COLO668 (cell line): ENCODE measurements at regions not wholly inside any gene's neighbourhood (a gene's known extent, or its start where the extent isn't known, plus 50 kb on each side); places are given as distances from the start of the nearest gene placed in this dataset.

Source experiments
- DNase-seq: peaks from one replicate; lab custom pipeline; 2025; ENCODE audit not compliant: unreplicated experiment; lab: John Stamatoyannopoulos, UW

- no peak for DNase-seq
Observed at GRCh38 chr4:162392946-162393345, 229.1 kb upstream of the FSTL5 start.

- no peak for DNase-seq
Observed at GRCh38 chr4:162366146-162366545, 202.3 kb upstream of the FSTL5 start.

DNA sequence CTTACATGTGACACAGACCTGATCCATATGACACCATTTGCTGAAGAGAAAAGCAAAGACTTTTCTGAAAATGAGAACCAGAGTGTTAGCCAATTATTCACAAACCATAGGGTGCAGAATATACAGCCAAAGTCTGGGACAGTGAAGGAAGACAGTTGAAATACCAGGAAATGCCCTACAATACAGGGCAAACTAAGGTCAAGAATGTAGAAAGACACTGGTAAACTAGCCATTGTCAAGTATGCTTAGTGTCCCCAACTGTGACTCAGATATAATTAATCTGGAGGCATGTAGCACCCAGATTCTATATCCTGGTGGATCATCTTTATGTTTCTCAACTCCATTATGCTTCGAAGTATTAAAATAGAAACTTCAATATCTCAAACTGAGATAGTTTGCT is 200.9 kb upstream of the FSTL5 start:
- no peak for DNase-seq

- no peak for DNase-seq
Observed at GRCh38 chr4:162360369-162361149, 196.8 kb upstream of the FSTL5 start.

DNA sequence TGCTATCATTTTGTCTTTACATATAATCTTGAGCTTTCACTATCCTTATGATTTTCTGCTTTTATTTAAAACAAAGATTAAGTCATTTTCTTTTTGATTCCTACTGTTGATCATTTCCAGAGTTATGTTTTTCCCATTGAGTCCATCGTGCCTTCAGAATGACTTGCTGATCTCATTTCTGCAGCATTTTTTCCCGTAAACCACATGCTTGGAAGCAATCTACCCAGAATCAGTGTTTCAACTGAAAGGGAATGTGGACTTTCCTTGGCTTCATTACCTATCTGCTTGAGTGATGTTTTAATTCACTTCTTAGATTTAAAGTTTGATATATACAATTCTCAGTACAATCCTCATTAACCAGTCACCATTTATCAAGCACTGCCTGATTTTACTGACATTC is 192.4 kb upstream of the FSTL5 start:
- DNase-seq = no peak

GRCh38 chr4:162352580-162353107 is 188.8 kb upstream of the FSTL5 start:
- no peak for DNase-seq

DNA sequence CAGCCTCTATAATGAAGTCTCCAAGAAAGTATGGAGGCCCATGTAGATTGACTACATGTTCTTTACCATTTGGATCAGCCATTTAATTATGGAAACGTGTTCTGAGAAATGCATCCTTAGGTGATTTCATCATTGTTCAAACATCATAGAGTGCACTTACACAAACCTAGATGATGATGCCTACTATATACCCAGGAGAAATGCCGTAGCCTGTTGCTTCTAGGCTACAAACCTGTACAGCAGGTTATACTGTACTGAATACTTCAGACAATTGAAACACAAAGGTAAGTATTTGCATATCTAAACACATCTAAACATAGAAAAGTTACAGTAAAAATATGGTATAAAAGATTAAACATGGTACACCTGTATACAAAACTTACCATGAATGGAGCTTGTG is 186.5 kb upstream of the FSTL5 start:
- DNase-seq = no peak

DNA sequence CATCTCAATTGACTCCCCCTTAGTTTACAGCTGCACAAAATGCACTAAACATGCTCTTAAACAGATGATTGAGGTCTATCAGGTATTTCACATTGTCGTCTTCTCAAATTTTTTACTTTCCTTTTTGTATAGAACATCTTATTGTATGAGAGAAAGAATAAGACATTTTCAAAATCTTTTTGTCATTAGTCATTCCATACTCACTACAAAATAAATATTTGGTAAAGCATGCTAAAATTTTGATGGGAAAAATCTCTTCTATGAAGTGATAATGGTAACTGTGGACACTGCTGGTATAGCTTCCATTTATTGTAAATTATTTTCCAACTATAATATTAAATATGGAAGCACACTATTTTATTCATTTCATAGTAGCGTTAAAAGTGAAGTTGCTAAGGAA is 185.6 kb upstream of the FSTL5 start:
- DNase-seq = no peak

DNA sequence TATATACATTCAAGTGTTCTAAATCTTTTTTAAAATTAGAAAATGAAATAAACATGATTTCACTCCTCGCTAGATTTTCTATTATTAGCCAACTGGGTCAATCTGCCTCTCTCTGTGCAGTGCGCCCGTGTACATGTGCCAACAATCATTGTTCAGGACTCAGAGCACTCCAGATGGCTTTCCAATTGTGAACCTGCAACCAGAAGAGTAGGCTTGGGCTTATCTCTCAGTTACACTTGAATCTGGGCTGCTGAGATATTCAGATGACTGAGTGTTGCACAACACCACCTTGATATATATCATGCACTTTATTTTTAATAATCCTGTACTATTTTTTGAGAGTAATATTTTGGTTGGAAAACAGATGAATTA is 184.0 kb upstream of the FSTL5 start:
- DNase-seq = no peak

- no peak for DNase-seq
Observed at GRCh38 chr4:162347156-162347841, 183.5 kb upstream of the FSTL5 start.

- no peak for DNase-seq
Observed at GRCh38 chr4:162343967-162344366, 180.2 kb upstream of the FSTL5 start.

DNA sequence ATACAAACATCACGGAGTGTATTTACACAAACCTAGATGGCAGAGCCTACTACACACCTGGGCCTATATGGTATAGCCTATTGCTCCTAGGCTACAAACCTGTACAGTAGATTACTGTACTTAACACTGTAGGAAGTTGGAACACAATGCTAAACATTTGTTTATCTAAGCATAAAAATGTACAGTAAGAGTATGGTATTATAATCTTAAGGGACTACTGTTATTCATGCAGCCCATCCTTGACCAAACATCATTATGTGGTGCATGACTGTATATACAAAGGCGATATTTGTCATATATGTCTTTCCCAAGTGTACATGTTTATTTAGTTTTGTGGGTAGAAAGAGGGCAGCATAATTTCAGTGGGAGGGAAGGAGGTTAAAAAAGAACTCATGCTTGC is 177.7 kb upstream of the FSTL5 start:
- DNase-seq = peak; percentile 18

GRCh38 chr4:162323919-162324318 is 160.1 kb upstream of the FSTL5 start:
- DNase-seq = no peak

DNA sequence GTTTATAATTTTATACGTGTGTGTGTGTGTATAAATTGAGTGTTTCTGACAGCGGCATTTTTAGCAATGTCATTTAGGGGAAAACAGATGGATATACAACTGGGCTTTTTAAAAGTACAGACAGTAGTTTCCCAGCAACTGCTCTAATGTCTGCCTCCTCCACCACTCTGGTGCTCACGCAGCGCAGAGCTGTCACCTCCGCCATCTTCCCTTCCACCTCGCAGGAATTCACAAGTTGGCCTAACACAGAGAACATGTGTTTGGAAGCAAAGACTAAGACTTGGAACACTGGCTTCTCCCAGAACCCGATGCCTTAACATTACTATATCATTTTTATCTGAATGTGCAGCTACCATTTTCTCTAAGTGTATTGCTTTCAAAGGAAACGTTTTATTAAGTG is 158.3 kb upstream of the FSTL5 start:
- DNase-seq = no peak

DNA sequence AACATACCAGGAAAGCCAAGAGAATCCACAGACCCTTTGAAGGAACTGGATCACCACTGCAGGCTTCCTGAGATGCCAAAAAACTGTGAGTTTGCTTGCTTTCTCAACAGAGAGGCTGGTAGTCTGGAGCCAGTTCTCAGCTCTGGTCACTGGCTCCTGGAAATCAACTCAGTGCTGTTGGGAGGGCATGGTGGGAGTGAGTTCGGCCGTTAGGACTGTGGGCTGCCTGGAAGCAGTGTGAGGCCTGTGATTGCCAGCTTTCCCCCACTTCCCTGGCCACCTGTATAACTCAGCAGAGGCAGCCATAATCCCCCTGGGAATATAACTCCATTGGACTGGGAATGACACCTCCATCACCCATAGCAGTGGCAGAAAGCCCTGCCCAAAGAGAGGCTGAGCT is 122.0 kb upstream of the FSTL5 start:
- no peak for DNase-seq

DNA sequence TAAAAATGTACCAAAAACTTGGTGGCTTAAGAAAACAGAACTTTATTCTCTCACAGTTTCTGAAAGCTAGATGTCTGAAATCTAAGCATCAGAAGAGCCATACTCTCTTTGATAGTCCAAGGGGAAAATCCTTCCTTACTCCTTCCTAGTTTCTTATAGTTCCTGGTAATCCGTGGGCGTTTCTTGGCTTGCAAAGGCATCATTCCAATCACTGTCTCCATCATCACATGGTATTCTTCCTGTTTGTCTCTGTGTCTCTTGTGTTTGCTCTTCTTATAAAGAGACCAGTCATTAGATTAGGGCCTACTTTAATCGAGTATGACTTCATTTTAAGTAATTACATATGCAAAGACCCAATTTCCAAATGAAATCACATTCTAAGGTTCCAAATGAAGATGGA is 118.9 kb upstream of the FSTL5 start:
- no peak for DNase-seq

- no peak for DNase-seq
Observed at GRCh38 chr4:162274354-162274753, 110.6 kb upstream of the FSTL5 start.

DNA sequence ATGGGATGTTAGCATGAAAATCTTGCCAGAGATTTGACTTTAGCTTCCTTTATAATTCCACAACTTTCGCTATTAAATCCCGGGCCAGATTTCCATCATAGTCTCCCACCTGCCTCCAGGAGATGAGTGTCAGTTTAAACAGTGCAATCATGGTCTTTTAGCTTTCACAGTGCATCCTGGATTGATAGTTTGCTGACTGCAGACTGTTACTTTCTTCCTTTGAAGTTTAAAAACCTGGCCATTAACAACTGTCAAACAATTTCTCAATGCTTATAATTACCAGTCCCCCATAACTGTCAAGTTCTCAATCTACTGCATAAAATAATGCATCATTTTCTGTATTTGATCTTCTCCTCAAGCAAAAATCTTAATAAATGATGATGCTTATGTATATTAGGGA is 108.4 kb upstream of the FSTL5 start:
- no peak for DNase-seq

DNA sequence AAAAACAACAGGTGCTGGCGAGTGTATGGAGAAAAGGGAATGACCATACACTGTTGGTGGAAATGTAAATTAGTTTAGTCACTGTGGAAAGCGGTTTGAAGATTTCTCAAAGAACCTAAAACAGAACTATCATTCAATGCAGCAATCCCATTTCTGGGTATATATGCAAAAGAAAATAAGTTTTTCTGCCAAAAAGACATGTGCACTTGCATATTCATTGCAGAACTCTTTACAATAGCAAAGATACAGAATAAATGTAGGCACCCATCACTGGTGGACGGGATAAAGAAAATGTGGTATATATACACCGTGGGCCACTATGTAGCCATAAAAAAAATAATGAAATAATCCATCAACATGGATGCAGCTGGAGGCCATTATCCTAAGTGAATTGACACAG is 105.1 kb upstream of the FSTL5 start:
- no peak for DNase-seq

DNA sequence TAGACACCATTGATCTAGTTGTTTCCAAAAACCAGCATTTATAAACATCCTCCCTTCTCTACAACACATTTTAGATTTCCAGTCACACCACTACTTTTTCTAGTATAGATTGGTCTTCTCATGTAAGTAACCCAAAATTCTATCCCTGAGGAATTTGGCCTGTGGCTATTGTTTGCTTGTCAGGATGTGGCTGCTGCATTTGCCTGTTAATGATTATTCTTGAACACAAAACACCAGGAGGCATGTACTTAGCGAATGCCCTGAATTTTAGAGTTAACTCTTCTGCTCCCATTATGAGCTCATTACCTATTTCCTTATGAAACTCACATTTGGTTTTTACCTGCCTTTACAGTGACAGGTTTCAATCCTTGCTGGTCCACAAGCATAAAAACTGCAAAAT is 102.0 kb upstream of the FSTL5 start:
- DNase-seq = no peak

GRCh38 chr4:162245051-162245450 is 81.3 kb upstream of the FSTL5 start:
- no peak for DNase-seq

DNA sequence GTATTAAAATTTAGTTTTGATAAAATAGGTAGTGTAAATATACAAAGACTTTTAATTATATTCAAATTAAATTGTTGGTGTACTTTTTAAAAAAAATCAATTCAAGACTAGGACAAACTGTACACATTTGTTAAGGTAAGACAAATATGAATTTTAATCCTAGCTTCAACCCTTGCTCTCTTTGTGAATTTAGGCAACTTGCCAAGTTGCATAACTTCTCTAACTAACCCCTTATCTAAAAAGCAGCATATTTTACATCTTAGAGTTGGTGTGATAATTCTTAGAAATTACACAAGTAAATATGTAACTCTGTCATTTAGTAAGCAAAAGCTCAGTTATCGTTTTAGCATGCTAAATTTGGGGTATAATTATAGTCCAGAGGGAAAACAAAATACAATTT is 78.1 kb upstream of the FSTL5 start:
- DNase-seq = no peak
